A673 (cell line): ENCODE measurements at regions not wholly inside any gene's neighbourhood (a gene's known extent, or its start where the extent isn't known, plus 50 kb on each side); places are given as distances from the start of the nearest gene placed in this dataset.

Experiments used
- EZH2 ChIP-seq: fragments of 200-600 bp; sonication (generic); IDR thresholded peaks from 2 replicates; pipeline ENCODE4 v1.6.1; 2017; ENCODE audit warnings: borderline replicate concordance, low read depth, mild to moderate bottlenecking, mixed read lengths, antibody characterized with exemption, low read length; ENCODE audit not compliant: poor library complexity, severe bottlenecking
- TF ChIP-seq, protein P1 (sequence below): fragments of 300-800, 200-600 bp; sonication (generic); conservative IDR thresholded peaks from 2 replicates; pipeline ENCODE4 v1.5.1; 2017; ENCODE audit warnings: low read depth, mild to moderate bottlenecking, antibody characterized with exemption, low read length, moderate library complexity, mixed read lengths

DNA sequence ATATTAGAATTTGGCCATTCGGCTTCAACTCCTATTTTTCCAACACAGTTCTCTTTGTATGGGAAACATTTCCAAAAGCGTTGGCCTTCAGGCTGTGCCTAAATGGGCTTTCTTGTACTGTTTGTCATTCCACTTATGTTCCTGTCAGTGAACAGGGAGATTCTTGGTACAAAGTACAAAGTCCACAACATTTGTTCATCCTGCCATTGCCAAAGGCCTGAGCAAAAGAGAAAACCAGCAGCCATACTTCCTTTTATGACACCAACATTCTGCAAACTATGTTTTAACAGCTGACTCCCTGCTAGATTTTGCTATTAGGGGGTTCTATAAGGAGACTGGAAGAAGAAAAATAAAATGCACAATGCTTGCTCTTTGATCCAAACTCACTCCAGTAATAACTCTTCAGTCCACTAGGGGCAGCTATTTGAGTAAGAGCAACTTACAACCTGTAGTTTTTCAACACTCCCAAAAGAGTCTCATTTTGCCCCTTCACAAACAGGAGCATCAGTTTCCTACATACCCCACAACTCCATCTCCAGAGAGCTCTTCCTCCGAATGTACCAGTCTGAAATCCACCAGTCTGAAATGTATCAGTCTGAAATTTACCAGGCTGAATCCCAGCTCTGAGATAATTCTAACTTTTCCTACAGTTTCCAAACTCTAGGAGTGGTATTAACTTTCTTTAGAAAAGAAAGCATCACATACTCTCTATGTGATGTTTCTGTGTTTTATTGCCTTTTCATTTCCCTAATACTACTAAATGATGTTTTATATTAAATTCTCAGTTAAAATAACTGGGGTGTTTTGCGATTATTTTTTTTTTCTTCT, 693.8 kb downstream of the DNAH5 start:
- TF ChIP-seq, protein P1, sequence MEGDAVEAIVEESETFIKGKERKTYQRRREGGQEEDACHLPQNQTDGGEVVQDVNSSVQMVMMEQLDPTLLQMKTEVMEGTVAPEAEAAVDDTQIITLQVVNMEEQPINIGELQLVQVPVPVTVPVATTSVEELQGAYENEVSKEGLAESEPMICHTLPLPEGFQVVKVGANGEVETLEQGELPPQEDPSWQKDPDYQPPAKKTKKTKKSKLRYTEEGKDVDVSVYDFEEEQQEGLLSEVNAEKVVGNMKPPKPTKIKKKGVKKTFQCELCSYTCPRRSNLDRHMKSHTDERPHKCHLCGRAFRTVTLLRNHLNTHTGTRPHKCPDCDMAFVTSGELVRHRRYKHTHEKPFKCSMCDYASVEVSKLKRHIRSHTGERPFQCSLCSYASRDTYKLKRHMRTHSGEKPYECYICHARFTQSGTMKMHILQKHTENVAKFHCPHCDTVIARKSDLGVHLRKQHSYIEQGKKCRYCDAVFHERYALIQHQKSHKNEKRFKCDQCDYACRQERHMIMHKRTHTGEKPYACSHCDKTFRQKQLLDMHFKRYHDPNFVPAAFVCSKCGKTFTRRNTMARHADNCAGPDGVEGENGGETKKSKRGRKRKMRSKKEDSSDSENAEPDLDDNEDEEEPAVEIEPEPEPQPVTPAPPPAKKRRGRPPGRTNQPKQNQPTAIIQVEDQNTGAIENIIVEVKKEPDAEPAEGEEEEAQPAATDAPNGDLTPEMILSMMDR, result peak; percentile 40; the same call in 1 of the 2 replicates
- TF ChIP-seq EZH2, result no peak
